HEK293 (cell line): ENCODE measurements at regions not wholly inside any gene's neighbourhood (a gene's known extent, or its start where the extent isn't known, plus 50 kb on each side); places are given as distances from the start of the nearest gene placed in this dataset.

Source experiments
- CTCF ChIA-PET: fragments of 350-600 bp; formaldehyde crosslinking; extraction: SDS; loops from one replicate; lab custom pipeline; 2021; ENCODE audit warnings: antibody characterized with exemption; lab: Yijun Ruan, JAX
- POLR2A ChIA-PET: fragments of 300-600 bp; formaldehyde crosslinking; extraction: SDS; loops from one replicate; lab custom pipeline; 2020; ENCODE audit warnings: antibody characterized with exemption, inconsistent platforms; lab: Yijun Ruan, JAX
- H3K27ac ChIP-seq: fragments of 200-500 bp; sonication (Bioruptor generic); 2 replicates; pipeline ENCODE4 v1.5.1; 2014; ENCODE audit warnings: low read depth, low read length, control low read depth, inconsistent platforms; ENCODE audit errors: extremely low read depth
- H3K36me3 ChIP-seq, 2 experiments: fragments of 200-500 bp in 1 of 2; sonication (Bioruptor generic) in 1 of 2; 1 replicate in 1 of 2; 2 replicates in 1 of 2; pipeline ENCODE4 v1.5.1; 2014 to 2017; ENCODE audit warnings: inconsistent platforms in 2 of 2, low read length in 2 of 2; ENCODE audit not compliant: control insufficient read depth in 2 of 2, insufficient read depth in 1 of 2
- H3K4me1 ChIP-seq: fragments of 200-500 bp; sonication (Bioruptor generic); 2 replicates; pipeline ENCODE4 v1.5.1; 2014; ENCODE audit warnings: mild to moderate bottlenecking, low read length, inconsistent platforms; ENCODE audit not compliant: control insufficient read depth, insufficient read depth
- H3K4me3 ChIP-seq: 2 replicates; pipeline ENCODE4 v1.5.1; 2011; ENCODE audit warnings: low read depth, mild to moderate bottlenecking, control low read depth, low read length, moderate library complexity
- H3K9me3 ChIP-seq: fragments of 200-500 bp; sonication (Bioruptor generic); 2 replicates; pipeline ENCODE4 v1.5.1; 2014; ENCODE audit warnings: low read depth, low read length, inconsistent platforms; ENCODE audit not compliant: control insufficient read depth, insufficient read depth
- IKZF3 ChIP-seq: fragments of 450-650 bp; IDR thresholded peaks from 2 replicates; pipeline ENCODE4 v1.5.0; 2018; ENCODE audit warnings: missing biosample characterization, mild to moderate bottlenecking, missing genetic modification characterization, moderate library complexity
- WT1 ChIP-seq: fragments of 450-650 bp; formaldehyde crosslinking; IDR thresholded peaks from 2 replicates; pipeline ENCODE4 v1.5.1; 2016; ENCODE audit warnings: missing biosample characterization, missing genetic modification characterization
- ZBTB21 ChIP-seq: fragments of 450-650 bp; formaldehyde crosslinking; IDR thresholded peaks from 2 replicates; pipeline ENCODE4 v1.5.1; 2017; ENCODE audit warnings: missing biosample characterization, missing genetic modification characterization
- ZBTB48 ChIP-seq: fragments of 450-650 bp; formaldehyde crosslinking; IDR thresholded peaks from 2 replicates; pipeline ENCODE4 v1.5.1; 2016; ENCODE audit warnings: missing biosample characterization, missing genetic modification characterization
- ZFP69B ChIP-seq: fragments of 450-650 bp; formaldehyde crosslinking; IDR thresholded peaks from 2 replicates; pipeline ENCODE4 v1.5.1; 2016; ENCODE audit warnings: missing biosample characterization, missing genetic modification characterization
- ZNF140 ChIP-seq: fragments of 450-650 bp; formaldehyde crosslinking; IDR thresholded peaks from 2 replicates; pipeline ENCODE4 v1.5.1; 2016; ENCODE audit warnings: missing biosample characterization, missing genetic modification characterization
- ZNF157 ChIP-seq: fragments of 450-650 bp; formaldehyde crosslinking; IDR thresholded peaks from 2 replicates; pipeline ENCODE4 v1.5.1; 2016; ENCODE audit warnings: missing biosample characterization, missing genetic modification characterization
- ZNF292 ChIP-seq: fragments of 450-650 bp; formaldehyde crosslinking; IDR thresholded peaks from 2 replicates; pipeline ENCODE4 v1.5.1; 2016; ENCODE audit warnings: low read depth, missing biosample characterization, missing genetic modification characterization, borderline replicate concordance
- ZNF433 ChIP-seq: fragments of 450-650 bp; formaldehyde crosslinking; IDR thresholded peaks from 2 replicates; pipeline ENCODE4 v1.5.1; 2016; ENCODE audit warnings: missing biosample characterization, missing genetic modification characterization, low read depth
- ZNF549 ChIP-seq: fragments of 450-650 bp; IDR thresholded peaks from 2 replicates; pipeline ENCODE4 v1.5.1; 2018; ENCODE audit warnings: missing biosample characterization, missing genetic modification characterization, mild to moderate bottlenecking, inconsistent platforms, moderate library complexity
- ZNF610 ChIP-seq: fragments of 450-650 bp; formaldehyde crosslinking; IDR thresholded peaks from 2 replicates; pipeline ENCODE4 v1.5.1; 2016; ENCODE audit warnings: missing biosample characterization, missing genetic modification characterization, borderline replicate concordance
- ZNF658 ChIP-seq: fragments of 450-650 bp; formaldehyde crosslinking; IDR thresholded peaks from 2 replicates; pipeline ENCODE4; 2016; ENCODE audit warnings: missing biosample characterization, missing genetic modification characterization
- ZNF76 ChIP-seq: fragments of 450-650 bp; formaldehyde crosslinking; IDR thresholded peaks from 2 replicates; pipeline ENCODE4; 2016; ENCODE audit warnings: low read depth, missing biosample characterization, missing genetic modification characterization, borderline replicate concordance
- ZNF777 ChIP-seq: fragments of 450-650 bp; formaldehyde crosslinking; IDR thresholded peaks from 2 replicates; pipeline ENCODE4 v1.5.1; 2017; ENCODE audit warnings: missing biosample characterization, missing genetic modification characterization, borderline replicate concordance
- TF ChIP-seq, protein P1 (sequence below): fragments of 450-650 bp; formaldehyde crosslinking; IDR thresholded peaks from 2 replicates; pipeline ENCODE4 v1.5.1; 2017; ENCODE audit warnings: missing biosample characterization, missing genetic modification characterization

DNA sequence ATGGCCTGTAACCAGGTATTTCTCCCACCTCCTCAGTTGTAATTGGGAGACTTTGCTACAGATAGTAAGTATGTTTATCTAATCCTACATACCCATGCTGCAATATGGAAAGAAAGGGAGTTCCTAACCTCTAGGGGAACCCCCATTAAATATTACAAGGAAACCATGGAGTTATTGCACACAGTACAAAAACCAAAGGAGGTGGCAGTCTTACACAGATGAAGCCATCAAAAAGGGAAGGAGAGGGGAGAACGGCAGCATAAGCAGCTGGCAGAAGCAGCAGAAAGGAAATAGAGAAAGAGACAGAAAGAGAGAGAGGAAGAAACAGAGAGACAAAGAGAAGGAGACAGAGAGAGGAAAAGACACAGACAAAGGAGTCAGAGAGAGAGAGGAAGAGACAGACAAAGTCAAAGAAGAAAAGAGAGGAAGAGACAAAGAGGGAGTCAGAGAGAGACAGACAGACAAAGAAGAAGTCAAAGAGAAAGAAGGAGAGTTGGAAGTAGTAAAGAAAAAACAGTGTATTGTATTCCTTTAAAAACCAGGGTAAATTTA, 142.9 kb downstream of the FASLG start:
- TF ChIP-seq IKZF3 (tag by site-specific recombination) (no peak), ZNF549 (no peak)
- ChIA-PET POLR2A (no interaction called here), CTCF (no interaction called here)
- Histone ChIP-seq H3K4me3 (no peak overlapping the region), H3K9me3 (no peaks in the 10 kb centered on the region), H3K36me3 (no peaks in the 10 kb centered on the region), H3K4me1 (no peaks in the 10 kb centered on the region), H3K27ac (no peak overlapping the region)

DNA sequence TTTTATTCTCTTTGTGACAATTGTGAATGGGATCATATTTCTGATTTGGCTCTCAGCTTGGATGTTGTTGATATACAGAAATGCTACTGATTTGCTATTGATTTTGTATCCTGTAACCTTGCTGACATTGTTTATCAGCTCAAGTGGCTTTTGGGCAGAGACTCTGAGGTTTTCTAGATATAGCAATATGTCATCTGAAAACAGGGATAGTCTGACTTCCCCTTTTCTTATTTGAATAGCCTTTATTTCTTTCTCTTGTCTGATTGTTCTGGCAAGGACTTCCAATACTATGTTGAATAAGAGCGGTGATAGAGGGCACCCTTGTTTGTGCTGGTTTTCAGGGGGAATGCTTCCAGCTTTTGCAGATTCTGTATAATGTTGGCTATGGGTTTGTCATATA, 150.8 kb downstream of the FASLG start:
- no peak for TF ChIP-seq ZNF777 (tag by site-specific recombination)
- Histone ChIP-seq H3K36me3 (no peaks in the 10 kb centered on the region), H3K27ac (no peak overlapping the region), H3K9me3 (no peaks in the 10 kb centered on the region), H3K4me3 (no peak overlapping the region), H3K4me1 (no peaks in the 10 kb centered on the region)
- ChIA-PET POLR2A (no interaction called here), CTCF (interaction anchor here (0.5 kb wide), 1 partner anchor 479 kb away, joined by 3 read pairs; no protein-coding TSS in a partner anchor)

DNA sequence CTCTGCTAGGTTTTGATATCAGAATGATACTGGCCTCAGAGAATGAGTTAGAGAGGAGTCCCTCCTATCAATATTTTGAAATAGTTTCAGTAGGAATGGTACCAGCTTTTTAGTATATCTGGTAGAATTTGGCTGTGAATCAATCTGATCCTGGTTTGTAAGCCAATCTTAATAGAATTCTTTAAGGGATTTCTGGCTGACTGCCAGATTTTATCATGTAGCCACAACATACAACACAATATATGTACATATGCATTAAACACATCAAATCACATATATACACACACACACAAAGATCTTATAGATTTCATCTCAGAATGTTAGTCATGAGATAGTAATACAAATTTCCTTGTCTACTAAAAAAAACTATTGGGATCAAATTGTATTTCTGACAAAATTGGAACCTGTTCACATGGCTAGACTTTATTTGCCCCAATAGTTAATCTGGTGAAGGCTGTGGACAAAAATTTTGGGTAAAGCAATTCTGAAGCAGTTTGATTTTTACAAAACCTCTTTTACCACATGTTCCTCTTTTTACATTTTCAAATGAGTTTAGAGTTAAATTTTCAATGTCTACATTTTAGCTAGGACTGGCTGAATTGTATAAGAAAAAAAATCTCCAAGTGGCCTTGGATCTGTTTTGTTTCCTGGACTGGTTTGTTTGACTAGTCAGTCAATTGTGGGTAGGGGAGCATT, 151.7 kb downstream of the FASLG start:
- Histone ChIP-seq H3K4me3 (no peak overlapping the region), H3K36me3 (no peaks in the 10 kb centered on the region)
- POLR2A ChIA-PET = no interaction called here
- TF ChIP-seq ZBTB21 (tag by site-specific recombination) = no peak
- TF ChIP-seq ZNF140 (tag by site-specific recombination) = no peak
- TF ChIP-seq ZFP69B (tag by site-specific recombination) = no peak
- TF ChIP-seq ZNF292 (tag by site-specific recombination) = no peak
- no peak for TF ChIP-seq WT1 (tag by site-specific recombination)
- no peak for TF ChIP-seq ZNF76
- no peak for TF ChIP-seq ZNF610 (tag by site-specific recombination)
- TF ChIP-seq ZNF433 (tag by site-specific recombination) = no peak
- TF ChIP-seq, all 188 proteins: peak for 0
- H3K27ac ChIP-seq = no peak overlapping the region
- H3K9me3 ChIP-seq = no peaks in the 10 kb centered on the region
- H3K4me1 ChIP-seq = no peaks in the 10 kb centered on the region
- CTCF ChIA-PET = interaction anchor here (0.5 to 1.6 kb wide), 2 partner anchors 69 to 478 kb away, joined by 3 to 4 read pairs; no protein-coding TSS in a partner anchor

DNA sequence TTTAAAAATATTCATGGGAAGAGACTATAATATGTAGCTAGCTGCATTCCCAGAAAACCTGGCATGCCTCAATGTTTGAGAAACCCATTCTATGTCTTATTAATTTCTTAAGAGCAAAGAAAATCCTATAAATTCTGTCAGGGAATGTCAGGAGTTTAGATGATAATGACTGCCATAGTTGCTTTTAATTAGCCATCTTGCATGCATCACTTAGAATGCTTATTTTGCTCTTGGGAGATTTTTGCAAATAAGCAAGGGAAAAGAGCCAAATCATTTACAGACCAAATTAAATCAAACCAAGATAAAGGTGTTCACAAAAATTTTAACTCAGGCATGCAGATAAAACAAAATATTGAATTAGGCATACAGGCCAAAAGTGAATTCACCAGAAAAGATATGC, 152.8 kb downstream of the FASLG start:
- Histone ChIP-seq H3K36me3 (no peaks in the 10 kb centered on the region), H3K4me1 (no peaks in the 10 kb centered on the region), H3K9me3 (no peaks in the 10 kb centered on the region), H3K4me3 (no peak overlapping the region), H3K27ac (no peak overlapping the region)
- TF ChIP-seq, protein P1, sequence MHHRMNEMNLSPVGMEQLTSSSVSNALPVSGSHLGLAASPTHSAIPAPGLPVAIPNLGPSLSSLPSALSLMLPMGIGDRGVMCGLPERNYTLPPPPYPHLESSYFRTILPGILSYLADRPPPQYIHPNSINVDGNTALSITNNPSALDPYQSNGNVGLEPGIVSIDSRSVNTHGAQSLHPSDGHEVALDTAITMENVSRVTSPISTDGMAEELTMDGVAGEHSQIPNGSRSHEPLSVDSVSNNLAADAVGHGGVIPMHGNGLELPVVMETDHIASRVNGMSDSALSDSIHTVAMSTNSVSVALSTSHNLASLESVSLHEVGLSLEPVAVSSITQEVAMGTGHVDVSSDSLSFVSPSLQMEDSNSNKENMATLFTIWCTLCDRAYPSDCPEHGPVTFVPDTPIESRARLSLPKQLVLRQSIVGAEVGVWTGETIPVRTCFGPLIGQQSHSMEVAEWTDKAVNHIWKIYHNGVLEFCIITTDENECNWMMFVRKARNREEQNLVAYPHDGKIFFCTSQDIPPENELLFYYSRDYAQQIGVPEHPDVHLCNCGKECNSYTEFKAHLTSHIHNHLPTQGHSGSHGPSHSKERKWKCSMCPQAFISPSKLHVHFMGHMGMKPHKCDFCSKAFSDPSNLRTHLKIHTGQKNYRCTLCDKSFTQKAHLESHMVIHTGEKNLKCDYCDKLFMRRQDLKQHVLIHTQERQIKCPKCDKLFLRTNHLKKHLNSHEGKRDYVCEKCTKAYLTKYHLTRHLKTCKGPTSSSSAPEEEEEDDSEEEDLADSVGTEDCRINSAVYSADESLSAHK (tag by site-specific recombination) = no peak
- TF ChIP-seq ZBTB48 (no peak), ZNF658 (tag by site-specific recombination) (no peak), ZNF157 (tag by site-specific recombination) (no peak)
- ChIA-PET CTCF (interaction anchor here (1.6 kb wide), 1 partner anchor 70 kb away, joined by 4 read pairs; no protein-coding TSS in a partner anchor), POLR2A (no interaction called here)
